A673 (cell line): ENCODE measurements at regions not wholly inside any gene's neighbourhood (a gene's known extent, or its start where the extent isn't known, plus 50 kb on each side); places are given as distances from the start of the nearest gene placed in this dataset.

Experiments
- BruUV-seq: library from RNA; stranded (reverse); fragments of 400-500 nt; replicated peaks from 2 replicates; lab custom pipeline; 2021; lab: Mats Ljungman, UMichigan
- CTCF ChIA-PET: fragments of 300-600 bp; sonication (Branson Sonifier 250); formaldehyde crosslinking; loops from one replicate; lab custom pipeline; 2022; ENCODE audit warnings: antibody characterized with exemption; lab: Charles Lee
- POLR2A ChIA-PET: fragments of 300-600 bp; sonication (Branson Sonifier 250); formaldehyde crosslinking; loops from one replicate; lab custom pipeline; 2022; ENCODE audit warnings: antibody characterized with exemption; ENCODE audit not compliant: low non-redundant PET; lab: Charles Lee
- DNase-seq: peaks from one replicate; pipeline ENCODE4 v3.0.0-alpha.2; 2015; ENCODE audit warnings: low spot score
- H3K27ac ChIP-seq: fragments of 200-600 bp; sonication (generic); 2 replicates; pipeline ENCODE4 v1.5.1; 2016; ENCODE audit warnings: mixed run types, low read depth, mild to moderate bottlenecking, mixed read lengths, antibody characterized with exemption, low read length; ENCODE audit not compliant: poor library complexity, severe bottlenecking
- H3K27me3 ChIP-seq: fragments of 200-600 bp; sonication (generic); replicated peaks from 2 replicates; pipeline ENCODE4 v1.6.1; 2017; ENCODE audit warnings: mixed run types, low read depth, mild to moderate bottlenecking, mixed read lengths, antibody characterized with exemption, low read length; ENCODE audit not compliant: insufficient read depth, poor library complexity
- H3K36me3 ChIP-seq: fragments of 200-600 bp; sonication (generic); 2 replicates; pipeline ENCODE4 v1.6.1; 2016; ENCODE audit warnings: mixed run types, mild to moderate bottlenecking, mixed read lengths, antibody characterized with exemption, low read length; ENCODE audit not compliant: insufficient read depth, poor library complexity, severe bottlenecking
- H3K4me1 ChIP-seq: fragments of 200-600 bp; sonication (generic); 2 replicates; pipeline ENCODE4 v1.6.1; 2017; ENCODE audit warnings: mixed run types, mild to moderate bottlenecking, mixed read lengths, antibody characterized with exemption, low read length; ENCODE audit not compliant: insufficient read depth, poor library complexity, severe bottlenecking
- H3K4me3 ChIP-seq: fragments of 200-600 bp; sonication (generic); 2 replicates; pipeline ENCODE4 v1.5.1; 2016; ENCODE audit warnings: low read depth, mixed run types, mild to moderate bottlenecking, mixed read lengths, low read length; ENCODE audit not compliant: poor library complexity, severe bottlenecking
- H3K9me3 ChIP-seq: fragments of 200-600 bp; sonication (generic); 2 replicates; pipeline ENCODE4 v1.6.1; 2016; ENCODE audit warnings: mixed run types, low read depth, mild to moderate bottlenecking, mixed read lengths, antibody characterized with exemption, low read length; ENCODE audit not compliant: poor library complexity, severe bottlenecking
- EZH2 ChIP-seq: fragments of 200-600 bp; sonication (generic); IDR thresholded peaks from 2 replicates; pipeline ENCODE4 v1.6.1; 2017; ENCODE audit warnings: borderline replicate concordance, low read depth, mild to moderate bottlenecking, mixed read lengths, antibody characterized with exemption, low read length; ENCODE audit not compliant: poor library complexity, severe bottlenecking
- intact Hi-C: fragments of 100-400 bp; cut with micrococcal nuclease; formaldehyde crosslinking; loops from one replicate; pipeline ENCODE4 v1.10.0; 2022; ENCODE audit not compliant: unreplicated experiment
- TF ChIP-seq, protein P1 (sequence below): fragments of 300-800, 200-600 bp; sonication (generic); conservative IDR thresholded peaks from 2 replicates; pipeline ENCODE4 v1.5.1; 2017; ENCODE audit warnings: low read depth, mild to moderate bottlenecking, antibody characterized with exemption, low read length, moderate library complexity, mixed read lengths

DNA sequence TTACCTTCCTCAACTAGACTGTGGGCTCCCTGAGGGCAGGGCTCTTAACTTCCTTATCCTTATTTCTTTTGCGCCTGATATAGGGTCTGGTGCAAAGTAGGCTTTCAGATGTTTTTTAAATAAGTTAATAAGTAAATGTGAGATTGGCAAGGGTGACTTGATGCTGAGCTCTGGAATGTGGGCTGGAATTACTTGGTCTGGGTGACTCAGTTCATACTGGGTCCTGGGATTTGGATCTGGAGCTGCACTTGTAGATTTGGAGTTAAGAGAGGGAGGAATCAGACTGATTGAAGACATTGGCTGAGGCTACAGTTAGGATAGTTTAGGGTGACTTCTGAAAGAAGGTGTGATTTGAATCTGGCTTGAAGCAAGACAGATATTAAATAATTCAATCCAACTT, 190.9 kb downstream of the GIPC2 start:
- H3K4me3 ChIP-seq: no peak overlapping the region
- TF ChIP-seq, protein P1, sequence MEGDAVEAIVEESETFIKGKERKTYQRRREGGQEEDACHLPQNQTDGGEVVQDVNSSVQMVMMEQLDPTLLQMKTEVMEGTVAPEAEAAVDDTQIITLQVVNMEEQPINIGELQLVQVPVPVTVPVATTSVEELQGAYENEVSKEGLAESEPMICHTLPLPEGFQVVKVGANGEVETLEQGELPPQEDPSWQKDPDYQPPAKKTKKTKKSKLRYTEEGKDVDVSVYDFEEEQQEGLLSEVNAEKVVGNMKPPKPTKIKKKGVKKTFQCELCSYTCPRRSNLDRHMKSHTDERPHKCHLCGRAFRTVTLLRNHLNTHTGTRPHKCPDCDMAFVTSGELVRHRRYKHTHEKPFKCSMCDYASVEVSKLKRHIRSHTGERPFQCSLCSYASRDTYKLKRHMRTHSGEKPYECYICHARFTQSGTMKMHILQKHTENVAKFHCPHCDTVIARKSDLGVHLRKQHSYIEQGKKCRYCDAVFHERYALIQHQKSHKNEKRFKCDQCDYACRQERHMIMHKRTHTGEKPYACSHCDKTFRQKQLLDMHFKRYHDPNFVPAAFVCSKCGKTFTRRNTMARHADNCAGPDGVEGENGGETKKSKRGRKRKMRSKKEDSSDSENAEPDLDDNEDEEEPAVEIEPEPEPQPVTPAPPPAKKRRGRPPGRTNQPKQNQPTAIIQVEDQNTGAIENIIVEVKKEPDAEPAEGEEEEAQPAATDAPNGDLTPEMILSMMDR: no peak
- no peak for TF ChIP-seq EZH2
- no peaks in the 10 kb centered on the region for H3K9me3 ChIP-seq
- H3K4me1 ChIP-seq: no peaks in the 10 kb centered on the region
- ChIA-PET CTCF (no interaction called here), POLR2A (no interaction called here)
- intact Hi-C loops: no loop called here
- H3K27ac ChIP-seq: no peak overlapping the region
- no TSS peak for BruUV-seq
- DNase-seq: no peak
- no peaks in the 10 kb centered on the region for H3K36me3 ChIP-seq
- H3K27me3 ChIP-seq: no peaks in the 10 kb centered on the region

GRCh38 chr1:78237364-78237916, 191.7 kb downstream of the GIPC2 start:
- Histone ChIP-seq H3K4me1 (no peaks in the 10 kb centered on the region), H3K4me3 (no peak overlapping the region), H3K36me3 (no peaks in the 10 kb centered on the region), H3K9me3 (no peaks in the 10 kb centered on the region), H3K27me3 (no peaks in the 10 kb centered on the region), H3K27ac (no peak overlapping the region)
- intact Hi-C loops: no loop called here
- POLR2A ChIA-PET: no interaction called here
- CTCF ChIA-PET: no interaction called here
- no peak for TF ChIP-seq EZH2
- TF ChIP-seq, protein P1: no peak
- DNase-seq: no peak
- no TSS peak for BruUV-seq

GRCh38 chr1:78240191-78240590, 194.4 kb downstream of the GIPC2 start:
- intact Hi-C loops: no loop called here
- TF ChIP-seq EZH2: no peak
- TF ChIP-seq, protein P1: no peak
- no TSS peak for BruUV-seq
- no peaks in the 10 kb centered on the region for H3K27me3 ChIP-seq
- no peaks in the 10 kb centered on the region for H3K36me3 ChIP-seq
- no peaks in the 10 kb centered on the region for H3K4me1 ChIP-seq
- ChIA-PET POLR2A (no interaction called here), CTCF (no interaction called here)
- no peak overlapping the region for H3K4me3 ChIP-seq
- no peak for DNase-seq
- H3K27ac ChIP-seq: no peak overlapping the region
- H3K9me3 ChIP-seq: no peaks in the 10 kb centered on the region
